Fibroblast of pulmonary artery (primary cell): ENCODE measurements at regions not wholly inside any gene's neighbourhood (a gene's known extent, or its start where the extent isn't known, plus 50 kb on each side); places are given as distances from the start of the nearest gene placed in this dataset.

Experiments used
- DNase-seq: peaks from one replicate; pipeline ENCODE4 v3.0.0-alpha.2; 2010; ENCODE audit warnings: low read depth
- H3K4me3 ChIP-seq: replicated peaks from 2 replicates; pipeline ENCODE4 v1.5.1; 2011; ENCODE audit warnings: low read depth, mild to moderate bottlenecking, control low read depth, low read length, moderate library complexity
- CTCF ChIP-seq: IDR thresholded peaks from 2 replicates; pipeline ENCODE4 v1.5.1; 2011; ENCODE audit warnings: mild to moderate bottlenecking, control low read depth, low read length, inconsistent platforms; ENCODE audit errors: missing control alignments

- no peak for TF ChIP-seq CTCF
- no peak overlapping the region for H3K4me3 ChIP-seq
- DNase-seq = no peak
Observed at GRCh38 chr1:4561205-4561604, 93.2 kb upstream of the AJAP1 start.

DNA sequence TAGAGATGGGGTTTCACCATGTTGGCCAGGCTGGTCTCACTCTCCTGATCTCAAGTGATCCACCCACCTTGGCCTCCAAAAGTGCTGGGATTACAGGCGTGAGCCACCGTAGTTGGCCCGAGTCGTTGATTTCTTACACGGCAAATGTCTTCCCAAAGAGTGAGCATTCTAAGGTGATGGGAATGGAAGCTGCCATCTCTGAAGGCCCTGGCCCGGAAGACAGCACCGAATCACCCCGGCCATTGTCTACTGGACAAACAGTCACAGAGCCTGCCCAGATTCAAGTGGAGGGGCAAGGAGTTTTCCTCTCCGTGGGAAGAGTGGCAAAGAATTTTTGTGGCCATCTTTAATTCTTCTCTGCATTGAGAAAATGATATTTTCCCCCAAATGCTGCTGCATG lies 92.1 kb upstream of the AJAP1 start:
- DNase-seq = no peak
- TF ChIP-seq CTCF = no peak
- H3K4me3 ChIP-seq = no peak overlapping the region

GRCh38 chr1:4563586-4563985 lies 90.8 kb upstream of the AJAP1 start:
- DNase-seq = no peak
- TF ChIP-seq CTCF = no peak
- no peak overlapping the region for H3K4me3 ChIP-seq

GRCh38 chr1:4564051-4564450 lies 90.4 kb upstream of the AJAP1 start:
- no peak for DNase-seq
- H3K4me3 ChIP-seq = no peak overlapping the region

GRCh38 chr1:4565166-4565565 lies 89.2 kb upstream of the AJAP1 start:
- TF ChIP-seq CTCF = no peak
- no peak for DNase-seq
- no peak overlapping the region for H3K4me3 ChIP-seq

More at GRCh38 chr1:4564051-4564450, 90.4 kb upstream of the AJAP1 start:
- TF ChIP-seq CTCF = no peak

GRCh38 chr1:4565801-4566449 lies 88.5 kb upstream of the AJAP1 start:
- TF ChIP-seq CTCF = no peak
- H3K4me3 ChIP-seq = no peak overlapping the region

GRCh38 chr1:4571263-4571662 lies 83.1 kb upstream of the AJAP1 start:
- TF ChIP-seq CTCF = no peak
- H3K4me3 ChIP-seq = no peak overlapping the region
- no peak for DNase-seq

More at GRCh38 chr1:4565801-4566449, 88.5 kb upstream of the AJAP1 start:
- no peak for DNase-seq
